GM03348 (cell line): ENCODE measurements at regions not wholly inside any gene's neighbourhood (a gene's known extent, or its start where the extent isn't known, plus 50 kb on each side); places are given as distances from the start of the nearest gene placed in this dataset.

Experiments used
- DNase-seq: peaks from one replicate; pipeline ENCODE4 v3.0.0; 2012; ENCODE audit warnings: low spot score

DNA sequence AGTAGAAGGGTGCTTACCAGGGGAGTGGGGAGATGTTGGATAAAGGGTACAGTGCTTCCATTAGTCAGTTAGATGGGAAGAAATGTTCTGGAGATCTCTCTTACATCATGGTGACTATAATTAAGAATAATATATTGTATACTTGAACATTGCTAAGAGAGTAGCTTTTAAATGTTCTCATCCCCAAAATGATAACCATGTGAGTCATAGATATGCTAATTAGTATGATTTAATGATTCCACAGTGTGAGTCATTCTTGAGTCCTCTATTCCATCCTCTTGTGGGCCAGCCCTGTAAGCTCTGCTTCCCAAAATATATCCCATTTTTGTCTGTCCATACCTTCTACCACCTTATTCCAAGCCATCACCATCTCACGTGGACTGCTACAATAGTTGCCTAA lies 80.6 kb upstream of the CDH11 start:
- DNase-seq, result peak; percentile 39

GRCh38 chr16:65201511-65201910 lies 79.6 kb upstream of the CDH11 start:
- DNase-seq, result peak; percentile 23

DNA sequence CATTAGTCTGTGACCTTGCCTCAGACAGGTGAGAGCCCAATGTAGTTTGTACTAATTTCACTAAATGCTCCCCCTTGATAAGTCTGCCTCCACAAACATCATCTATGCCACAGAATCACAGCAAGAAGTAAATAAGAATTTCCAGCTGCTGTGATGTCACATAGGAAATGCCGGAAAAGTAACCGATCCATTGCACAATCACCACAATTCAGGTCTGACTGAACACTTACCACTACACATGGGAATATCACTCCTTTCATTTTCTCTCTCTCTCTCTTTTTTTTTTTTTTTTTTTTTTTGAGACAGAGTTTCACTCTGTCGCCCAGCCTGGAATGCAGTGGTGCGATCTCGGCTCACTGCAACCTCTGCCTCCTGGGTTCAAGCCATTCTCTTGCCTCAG lies 79.0 kb upstream of the CDH11 start:
- peak; percentile 63 for DNase-seq

DNA sequence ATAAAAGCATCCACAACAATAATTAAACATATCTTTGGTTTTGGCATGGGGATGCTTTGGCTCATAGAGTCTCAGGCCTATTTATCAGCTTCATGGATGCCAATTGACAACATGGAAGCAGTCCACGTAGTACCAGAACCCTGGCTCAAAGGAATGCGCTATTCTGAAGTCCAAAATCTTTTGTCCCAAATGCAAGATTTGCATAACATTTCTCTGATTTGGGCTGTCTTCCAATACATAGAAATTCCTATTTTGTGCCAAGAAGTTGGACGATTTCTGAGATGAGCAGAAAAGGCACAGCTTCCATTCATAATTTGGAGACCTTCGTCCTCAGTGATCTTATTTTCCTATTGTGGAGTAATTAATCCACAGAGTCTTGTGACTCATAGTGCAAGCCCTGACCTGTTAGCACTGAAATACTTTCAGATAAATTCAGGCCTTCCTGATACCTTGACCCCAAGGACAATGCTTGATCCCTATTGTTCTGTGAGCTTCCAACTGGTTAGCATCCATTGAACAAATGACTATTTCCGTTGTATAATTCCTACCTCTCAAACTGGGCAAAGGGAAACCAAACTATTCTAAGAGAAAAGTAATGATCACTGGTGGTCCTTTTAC lies 78.4 kb upstream of the CDH11 start:
- DNase-seq, result no peak

DNA sequence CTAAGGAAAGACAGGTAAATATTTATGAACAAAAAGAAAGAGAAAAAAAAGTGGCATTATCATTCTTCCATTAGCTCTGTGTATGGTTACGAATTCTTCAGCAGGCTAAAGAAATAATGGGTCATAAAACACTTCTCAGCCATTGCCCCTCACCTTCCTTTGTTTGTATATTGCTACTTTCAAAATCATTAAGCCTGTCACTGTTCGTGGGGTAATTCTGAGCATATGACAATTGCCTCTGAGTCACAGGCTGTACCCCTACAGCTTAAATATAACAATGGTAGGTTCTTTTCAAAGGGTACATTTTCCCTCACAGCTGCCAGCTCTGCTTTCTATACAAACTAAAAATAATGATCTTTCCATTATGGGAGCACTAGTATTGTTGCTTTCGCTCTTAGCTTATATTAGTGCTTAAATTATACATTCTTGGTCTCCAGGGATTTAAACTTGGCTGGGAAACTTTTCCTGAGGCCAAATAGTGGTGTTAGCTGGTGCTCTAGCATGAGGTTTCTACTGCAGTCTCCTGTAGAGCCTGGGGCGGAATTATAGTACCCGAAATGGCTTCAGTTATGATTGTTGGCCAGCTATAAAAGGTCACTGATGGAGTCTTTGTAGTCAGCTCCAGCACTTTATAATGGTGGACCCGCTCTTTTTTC lies 74.7 kb upstream of the CDH11 start:
- DNase-seq, result no peak

DNA sequence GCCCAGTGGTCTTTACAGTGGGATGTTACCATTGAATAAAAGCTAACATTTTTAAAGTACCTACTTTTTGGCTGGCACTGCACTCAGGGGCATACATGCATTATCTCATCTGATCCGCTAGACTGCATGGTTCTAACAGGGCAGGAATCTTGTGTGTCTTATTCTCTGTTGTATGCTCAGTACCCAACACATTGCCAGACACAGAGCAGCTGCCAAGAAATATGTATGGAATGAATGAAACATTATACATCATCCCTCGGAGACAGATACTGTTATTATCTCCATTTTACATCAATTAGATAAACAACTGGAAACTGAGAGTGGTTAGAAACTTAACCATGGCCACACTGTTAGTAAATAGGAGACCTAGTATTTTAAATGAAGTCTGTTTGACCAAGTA lies 74.1 kb upstream of the CDH11 start:
- DNase-seq, result no peak

DNA sequence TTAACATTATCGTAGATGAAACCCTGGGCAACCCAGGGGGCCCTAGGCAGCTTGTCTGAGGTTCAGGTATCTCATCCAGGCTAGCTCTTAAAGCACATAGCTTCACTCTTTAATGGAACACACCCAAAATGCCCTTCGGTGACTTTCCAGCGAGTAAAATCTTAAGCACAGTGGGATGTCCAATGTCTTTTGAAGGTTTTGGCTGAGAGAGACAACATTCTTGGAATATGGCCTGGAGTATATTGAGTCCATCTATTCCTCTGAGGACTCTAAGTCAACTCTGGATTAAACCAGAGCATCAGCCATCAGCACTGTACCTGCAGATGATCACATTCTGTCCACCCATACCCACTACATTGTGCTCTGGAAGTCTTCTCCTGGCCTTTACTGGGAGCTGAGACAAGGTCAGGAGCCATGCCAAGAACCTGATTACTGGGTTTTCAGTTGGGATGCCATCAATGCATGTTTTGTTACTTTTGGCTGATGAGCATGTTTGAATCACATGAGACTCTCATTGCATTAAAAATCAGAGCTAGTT lies 63.4 kb upstream of the CDH11 start:
- DNase-seq, result no peak

DNA sequence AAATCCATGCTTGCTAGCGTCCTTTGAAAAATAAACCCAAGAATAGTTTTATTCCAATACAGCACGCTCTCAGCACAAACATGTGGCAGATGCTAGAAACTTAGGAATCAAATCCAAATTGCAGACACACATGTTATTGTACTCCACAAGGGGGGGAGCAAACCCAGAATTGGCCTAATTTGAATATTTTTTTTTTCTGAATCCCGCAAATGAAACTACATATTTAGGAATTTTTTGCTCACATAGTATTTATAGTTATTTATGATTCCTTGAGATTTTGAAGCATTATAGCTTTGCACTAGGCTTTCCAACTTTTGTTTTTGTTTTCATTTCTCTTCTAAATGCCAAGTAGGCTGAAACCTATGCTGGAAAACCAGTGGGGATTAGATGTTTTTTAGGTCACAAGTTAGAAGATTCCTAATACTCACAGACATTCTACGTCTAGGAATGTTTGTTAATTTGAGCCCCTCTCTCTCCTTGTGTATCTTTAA lies 59.3 kb upstream of the CDH11 start:
- DNase-seq, result peak; percentile 53

- DNase-seq, result peak; percentile 51
Observed at GRCh38 chr16:65178151-65178550, 56.3 kb upstream of the CDH11 start.

- DNase-seq, result peak; percentile 74
Observed at GRCh38 chr16:65176603-65177002, 54.7 kb upstream of the CDH11 start.

GRCh38 chr16:65172356-65172755 lies 50.5 kb upstream of the CDH11 start:
- DNase-seq, result no peak
